ENCODE measurements at regions not wholly inside any gene's neighbourhood (a gene's known extent, or its start where the extent isn't known, plus 50 kb on each side); places are given as distances from the start of the nearest gene placed in this dataset.
"Not testable (repeated sequence)": the region's sequence is repeated elsewhere in the genome, so short reads cannot be mapped to it uniquely, and the experiment has no call there.

- POLR2A ChIA-PET; H3K27ac Mint-ChIP-seq; H3K27me3 Mint-ChIP-seq; H3K36me3 Mint-ChIP-seq (ENCODE audit: low read depth); H3K9me3 Mint-ChIP-seq; DNase-seq; H3K4me3 Mint-ChIP-seq; CTCF ChIA-PET; H3K4me1 Mint-ChIP-seq: not testable (repeated sequence)
Measured at GRCh38 chr4:9110700-9111099, 59.5 kb upstream of the FAM90A26 start.

GRCh38 chr4:9103148-9103524, 67.1 kb upstream of the FAM90A26 start:
- H3K4me3 Mint-ChIP-seq; H3K9me3 Mint-ChIP-seq; H3K27ac Mint-ChIP-seq; H3K27me3 Mint-ChIP-seq; DNase-seq; CTCF ChIA-PET; H3K36me3 Mint-ChIP-seq (ENCODE audit: low read depth); POLR2A ChIA-PET; H3K4me1 Mint-ChIP-seq: not testable (repeated sequence)

- H3K4me3 Mint-ChIP-seq; H3K27ac Mint-ChIP-seq; H3K36me3 Mint-ChIP-seq (ENCODE audit: low read depth); H3K4me1 Mint-ChIP-seq; CTCF ChIA-PET; POLR2A ChIA-PET; H3K9me3 Mint-ChIP-seq; DNase-seq; H3K27me3 Mint-ChIP-seq: not testable (repeated sequence)
Measured at GRCh38 chr4:9102471-9103147, 67.6 kb upstream of the FAM90A26 start.

- H3K27ac Mint-ChIP-seq; H3K4me3 Mint-ChIP-seq; H3K4me1 Mint-ChIP-seq; CTCF ChIA-PET; H3K36me3 Mint-ChIP-seq (ENCODE audit: low read depth); DNase-seq; POLR2A ChIA-PET; H3K27me3 Mint-ChIP-seq: not testable (repeated sequence)
- peaks cover 27% of the 10 kb centered on the region for H3K9me3 Mint-ChIP-seq
Measured at GRCh38 chr4:9096330-9096729, 73.9 kb upstream of the FAM90A26 start.

- H3K27ac Mint-ChIP-seq; H3K36me3 Mint-ChIP-seq (ENCODE audit: low read depth); H3K4me3 Mint-ChIP-seq; CTCF ChIA-PET; H3K4me1 Mint-ChIP-seq; H3K9me3 Mint-ChIP-seq; POLR2A ChIA-PET; H3K27me3 Mint-ChIP-seq; DNase-seq: not testable (repeated sequence)
Measured at GRCh38 chr4:9078796-9079195, 91.4 kb upstream of the FAM90A26 start.

GRCh38 chr4:9076974-9077373, 93.2 kb upstream of the FAM90A26 start:
- H3K27me3 Mint-ChIP-seq; POLR2A ChIA-PET; H3K4me1 Mint-ChIP-seq; DNase-seq; H3K27ac Mint-ChIP-seq; H3K36me3 Mint-ChIP-seq (ENCODE audit: low read depth); CTCF ChIA-PET; H3K4me3 Mint-ChIP-seq: not testable (repeated sequence)
- H3K9me3 Mint-ChIP-seq = peaks cover 16% of the 10 kb centered on the region

GRCh38 chr4:9076486-9076885, 93.7 kb upstream of the FAM90A26 start:
- CTCF ChIA-PET = not testable (repeated sequence)

GRCh38 chr4:9073371-9073770, 96.8 kb upstream of the FAM90A26 start:
- H3K4me3 Mint-ChIP-seq; H3K27me3 Mint-ChIP-seq; H3K27ac Mint-ChIP-seq; CTCF ChIA-PET; DNase-seq; POLR2A ChIA-PET; H3K4me1 Mint-ChIP-seq; H3K36me3 Mint-ChIP-seq (ENCODE audit: low read depth): not testable (repeated sequence)
- H3K9me3 Mint-ChIP-seq = peaks cover 22% of the 10 kb centered on the region

More at GRCh38 chr4:9076486-9076885, 93.7 kb upstream of the FAM90A26 start:
- H3K4me3 Mint-ChIP-seq; DNase-seq; H3K27ac Mint-ChIP-seq; H3K36me3 Mint-ChIP-seq (ENCODE audit: low read depth); H3K4me1 Mint-ChIP-seq; H3K27me3 Mint-ChIP-seq; POLR2A ChIA-PET: not testable (repeated sequence)
- H3K9me3 Mint-ChIP-seq = peaks cover 13% of the 10 kb centered on the region

GRCh38 chr4:9072521-9073220, 97.5 kb upstream of the FAM90A26 start:
- H3K36me3 Mint-ChIP-seq (ENCODE audit: low read depth); H3K27ac Mint-ChIP-seq; POLR2A ChIA-PET; H3K4me3 Mint-ChIP-seq; CTCF ChIA-PET; DNase-seq; H3K4me1 Mint-ChIP-seq; H3K27me3 Mint-ChIP-seq: not testable (repeated sequence)
- peaks cover 22% of the 10 kb centered on the region for H3K9me3 Mint-ChIP-seq

GRCh38 chr4:9067923-9068322, 102.3 kb upstream of the FAM90A26 start:
- H3K4me3 Mint-ChIP-seq; H3K4me1 Mint-ChIP-seq; CTCF ChIA-PET; H3K27ac Mint-ChIP-seq; DNase-seq; H3K36me3 Mint-ChIP-seq (ENCODE audit: low read depth); H3K27me3 Mint-ChIP-seq; POLR2A ChIA-PET: not testable (repeated sequence)
- H3K9me3 Mint-ChIP-seq = peaks cover 25% of the 10 kb centered on the region

- POLR2A ChIA-PET; H3K27me3 Mint-ChIP-seq; H3K4me3 Mint-ChIP-seq; CTCF ChIA-PET; DNase-seq; H3K27ac Mint-ChIP-seq; H3K4me1 Mint-ChIP-seq; H3K36me3 Mint-ChIP-seq (ENCODE audit: low read depth): not testable (repeated sequence)
- peaks cover 22% of the 10 kb centered on the region for H3K9me3 Mint-ChIP-seq
Measured at GRCh38 chr4:9063612-9064011, 106.6 kb upstream of the FAM90A26 start.

- H3K9me3 Mint-ChIP-seq; DNase-seq; H3K4me3 Mint-ChIP-seq; H3K27ac Mint-ChIP-seq; H3K36me3 Mint-ChIP-seq (ENCODE audit: low read depth); H3K4me1 Mint-ChIP-seq; POLR2A ChIA-PET; CTCF ChIA-PET; H3K27me3 Mint-ChIP-seq: not testable (repeated sequence)
Measured at GRCh38 chr4:9024866-9025265, 145.3 kb upstream of the FAM90A26 start.

- POLR2A ChIA-PET; DNase-seq; H3K27ac Mint-ChIP-seq; CTCF ChIA-PET; H3K4me1 Mint-ChIP-seq; H3K4me3 Mint-ChIP-seq; H3K27me3 Mint-ChIP-seq; H3K36me3 Mint-ChIP-seq (ENCODE audit: low read depth); H3K9me3 Mint-ChIP-seq: not testable (repeated sequence)
Measured at GRCh38 chr4:9009792-9010191, 138.2 kb upstream of the HMX1 start.

GRCh38 chr4:9008407-9008806, 136.8 kb upstream of the HMX1 start:
- H3K27me3 Mint-ChIP-seq; H3K4me1 Mint-ChIP-seq; H3K9me3 Mint-ChIP-seq; H3K27ac Mint-ChIP-seq; H3K4me3 Mint-ChIP-seq; DNase-seq; H3K36me3 Mint-ChIP-seq (ENCODE audit: low read depth); POLR2A ChIA-PET; CTCF ChIA-PET: not testable (repeated sequence)

Data from activated CD4-positive, alpha-beta T cell treated with anti-CD3 and anti-CD28 coated beads, Interleukin-2, amount 10 ng/mL, durations not matched to agents 7 days and 5 days (primary cell).